T-helper 9 cell (primary cell): ENCODE measurements at regions not wholly inside any gene's neighbourhood (a gene's known extent, or its start where the extent isn't known, plus 50 kb on each side); places are given as distances from the start of the nearest gene placed in this dataset.
"Not testable (repeated sequence)": the region's sequence is repeated elsewhere in the genome, so short reads cannot be mapped to it uniquely, and the experiment has no call there.

Source experiments
- DNase-seq: peaks from one replicate; pipeline ENCODE4 v3.0.0-alpha.2; 2020

DNA sequence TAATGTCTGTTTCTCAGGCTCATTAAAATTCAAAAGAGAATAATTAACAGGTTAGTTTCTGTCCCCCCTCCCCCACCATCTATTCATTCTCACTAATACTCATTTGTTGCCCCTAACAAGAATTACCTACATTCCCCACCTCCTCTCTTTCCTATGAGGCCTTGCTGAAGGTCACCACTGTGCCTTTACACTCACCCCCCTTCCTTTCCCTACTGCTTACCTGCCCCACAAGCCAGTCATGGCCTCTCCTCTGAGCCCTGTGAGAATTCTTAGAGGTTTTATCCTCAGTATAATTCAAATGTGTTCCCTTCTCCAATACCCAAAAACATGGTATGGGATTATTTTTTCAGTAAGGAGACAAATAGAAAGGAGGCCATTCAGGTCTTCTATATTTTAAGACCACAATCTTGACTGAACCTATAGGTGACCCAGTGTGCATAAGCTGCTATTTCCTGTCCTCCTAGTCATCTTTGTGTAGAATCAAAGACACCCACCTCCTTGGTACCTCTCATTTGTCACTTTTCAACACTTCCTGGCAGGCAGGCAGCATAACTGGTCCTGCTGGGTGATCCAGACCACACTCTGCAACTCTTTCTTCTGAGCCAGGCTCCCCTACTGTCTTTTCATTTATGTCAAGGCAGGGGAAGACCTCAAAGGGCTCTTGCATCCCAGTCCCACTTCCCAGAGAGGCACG is 55.8 kb upstream of the PLGLB2 start:
- DNase-seq, result not testable (repeated sequence)

DNA sequence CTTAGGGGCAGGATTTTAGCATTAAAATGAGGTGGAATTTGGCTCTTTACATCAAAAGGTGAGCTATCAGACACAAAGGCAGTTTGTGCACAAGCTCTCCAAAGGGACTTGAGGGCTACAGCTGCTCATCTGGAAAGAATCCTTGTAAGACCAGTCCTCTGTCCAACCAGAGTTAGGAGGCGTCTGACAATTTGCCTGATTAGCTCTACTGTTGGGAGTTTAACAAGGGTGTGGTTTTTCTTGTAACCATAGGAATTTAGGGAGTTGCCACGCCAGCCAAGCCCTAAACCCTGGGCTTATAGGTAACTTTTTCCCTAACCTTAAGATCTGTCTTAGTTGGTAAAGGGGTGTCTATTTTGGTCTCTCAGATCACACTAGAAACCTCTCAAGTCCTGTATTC is 55.0 kb upstream of the PLGLB2 start:
- not testable (repeated sequence) for DNase-seq

- not testable (repeated sequence) for DNase-seq
Observed at GRCh38 chr2:87693882-87694281, 54.0 kb upstream of the PLGLB2 start.

- not testable (repeated sequence) for DNase-seq
Observed at GRCh38 chr2:87695596-87696323, 52.1 kb upstream of the PLGLB2 start.
